Left lung (tissue), 4 donors: ENCODE measurements at regions not wholly inside any gene's neighbourhood (a gene's known extent, or its start where the extent isn't known, plus 50 kb on each side); places are given as distances from the start of the nearest gene placed in this dataset.

ENCODE experiments used
- ATAC-seq: fragments of 200-7000 bp; cut with Tn5 transposase; one replicate; pipeline ENCODE4 v1.9.1; 2020; ENCODE audit warnings: moderate library complexity
- DNase-seq, 4 donors: peaks; one replicate each; pipeline ENCODE4 v3.0.0-alpha.2; 2013 to 2020
- H3K27ac ChIP-seq, 2 donors: fragments of 200-600 bp; sonication (generic) in 1 of 2; one replicate each; pipeline versions ENCODE4 v1.5.0 to v1.8.0; 2020 to 2021
- H3K27me3 ChIP-seq, 2 donors: fragments of 200-600 bp; sonication (generic) in 1 of 2; one replicate each; pipeline versions ENCODE4 v1.5.0 to v1.8.0; 2020 to 2021
- H3K36me3 ChIP-seq, 2 donors: fragments of 200-600 bp; sonication (generic) in 1 of 2; one replicate each; pipeline versions ENCODE4 v1.5.0 to v1.8.0; 2020 to 2021
- H3K4me1 ChIP-seq, 2 donors: fragments of 200-600 bp; one replicate each; pipeline ENCODE4 v1.8.0; 2021
- H3K4me3 ChIP-seq, 2 donors: fragments of 200-600 bp; sonication (generic) in 1 of 2; one replicate each; pipeline versions ENCODE4 v1.5.0 to v1.8.0; 2020 to 2021; ENCODE audit warnings: mild to moderate bottlenecking in 1 of 2
- H3K9me3 ChIP-seq, 2 donors: fragments of 200-600 bp; sonication (generic) in 1 of 2; one replicate each; pipeline versions ENCODE4 v1.5.0 to v1.8.0; 2020 to 2021
- intact Hi-C, 2 donors: fragments of 100-400 bp; cut with DNase I; formaldehyde crosslinking; loops; one replicate each; pipeline versions ENCODE4 v1.11.2 to v1.14.2; 2022
- TF ChIP-seq, protein P1 (sequence below), 2 donors: fragments of 200-600 bp; sonication (generic) in 1 of 2; IDR thresholded peaks; one replicate each; pipeline versions ENCODE4 v1.5.0 to v1.8.0; 2021; ENCODE audit warnings: antibody characterized with exemption in 2 of 2
- donor health status: DM: no; HTN: yes; CAD: no.
- donor health status: DM: no; HTN: no; CAD: no.

DNA sequence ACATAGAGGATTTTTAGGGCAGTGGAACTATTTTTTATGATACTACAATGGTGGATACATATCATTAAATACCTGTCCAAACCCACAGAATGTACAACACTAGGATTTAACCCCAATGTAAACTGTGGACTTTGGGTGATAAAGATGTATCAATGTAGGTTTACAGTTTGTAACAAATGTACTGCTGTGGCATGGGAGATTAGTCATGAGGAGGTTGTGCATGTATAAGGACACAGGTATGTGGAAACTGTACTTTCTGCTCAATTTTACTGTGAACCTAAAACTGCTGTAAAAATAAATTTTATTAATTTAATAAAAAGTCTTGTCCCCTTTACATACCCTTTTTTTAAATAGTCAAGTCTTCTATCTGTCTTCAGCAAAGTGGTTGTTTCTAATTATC, 322.5 kb upstream of the EPHA3 start:
- no peaks in the 10 kb centered on the region for H3K4me1 ChIP-seq
- no peaks in the 10 kb centered on the region for H3K27me3 ChIP-seq
- H3K4me3 ChIP-seq: no peak overlapping the region
- no peak overlapping the region for H3K27ac ChIP-seq
- TF ChIP-seq, protein P1, sequence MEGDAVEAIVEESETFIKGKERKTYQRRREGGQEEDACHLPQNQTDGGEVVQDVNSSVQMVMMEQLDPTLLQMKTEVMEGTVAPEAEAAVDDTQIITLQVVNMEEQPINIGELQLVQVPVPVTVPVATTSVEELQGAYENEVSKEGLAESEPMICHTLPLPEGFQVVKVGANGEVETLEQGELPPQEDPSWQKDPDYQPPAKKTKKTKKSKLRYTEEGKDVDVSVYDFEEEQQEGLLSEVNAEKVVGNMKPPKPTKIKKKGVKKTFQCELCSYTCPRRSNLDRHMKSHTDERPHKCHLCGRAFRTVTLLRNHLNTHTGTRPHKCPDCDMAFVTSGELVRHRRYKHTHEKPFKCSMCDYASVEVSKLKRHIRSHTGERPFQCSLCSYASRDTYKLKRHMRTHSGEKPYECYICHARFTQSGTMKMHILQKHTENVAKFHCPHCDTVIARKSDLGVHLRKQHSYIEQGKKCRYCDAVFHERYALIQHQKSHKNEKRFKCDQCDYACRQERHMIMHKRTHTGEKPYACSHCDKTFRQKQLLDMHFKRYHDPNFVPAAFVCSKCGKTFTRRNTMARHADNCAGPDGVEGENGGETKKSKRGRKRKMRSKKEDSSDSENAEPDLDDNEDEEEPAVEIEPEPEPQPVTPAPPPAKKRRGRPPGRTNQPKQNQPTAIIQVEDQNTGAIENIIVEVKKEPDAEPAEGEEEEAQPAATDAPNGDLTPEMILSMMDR (IDR thresholded peaks at IDR 0.05): no peak
- H3K9me3 ChIP-seq: peaks cover 0 to 22% of the 10 kb centered on the region in 2 donors
- DNase-seq (no peak), ATAC-seq (no peak)
- H3K36me3 ChIP-seq: no peaks in the 10 kb centered on the region
- intact Hi-C loops: no loop called here

DNA sequence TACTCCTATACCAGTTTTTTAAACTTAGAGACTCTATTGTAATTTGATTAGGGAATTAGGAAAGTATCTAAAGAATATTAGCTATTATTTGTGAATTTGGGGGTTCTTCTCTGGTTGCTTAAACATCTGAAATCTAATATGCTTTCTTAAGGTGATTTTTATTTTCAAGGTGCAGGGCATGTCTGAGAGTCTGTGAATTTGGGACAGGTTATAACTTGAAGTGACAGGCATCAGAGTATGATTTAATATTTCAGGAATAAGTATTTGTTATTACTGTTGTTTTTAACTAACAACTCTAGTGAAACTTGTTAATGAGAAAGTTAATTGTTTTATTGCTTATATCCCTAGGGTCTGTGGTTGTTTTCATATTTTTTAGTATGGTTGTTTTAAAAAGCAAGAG, 321.6 kb upstream of the EPHA3 start:
- intact Hi-C loops: no loop called here
- no peaks in the 10 kb centered on the region for H3K27me3 ChIP-seq
- H3K4me3 ChIP-seq: no peak overlapping the region
- H3K9me3 ChIP-seq: peaks cover 0 to 16% of the 10 kb centered on the region in 2 donors
- TF ChIP-seq, protein P1 (IDR thresholded peaks at IDR 0.05): no peak
- no peak for ATAC-seq
- DNase-seq: no peak
- H3K4me1 ChIP-seq: no peaks in the 10 kb centered on the region
- no peaks in the 10 kb centered on the region for H3K36me3 ChIP-seq
- H3K27ac ChIP-seq: no peak overlapping the region

DNA sequence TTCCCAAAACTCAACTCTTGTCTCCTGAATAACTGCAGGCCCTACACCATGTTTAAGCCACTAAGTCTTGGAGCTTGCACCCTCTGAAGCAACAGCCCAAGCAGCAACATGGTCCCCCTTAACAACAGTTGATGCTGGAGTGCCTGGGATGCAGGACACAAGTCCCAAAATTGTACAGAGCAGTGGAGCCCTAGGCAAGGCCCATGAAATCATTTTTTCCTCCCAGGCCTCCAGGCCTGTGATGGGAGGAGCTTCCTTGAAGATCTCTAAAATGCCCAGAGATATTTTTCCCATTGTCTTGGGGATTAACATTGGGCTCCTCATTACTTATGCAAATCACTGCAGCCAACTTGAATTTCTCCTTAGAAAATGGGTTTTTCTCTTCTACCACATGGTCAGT, 311.9 kb upstream of the EPHA3 start:
- Histone ChIP-seq H3K27ac (no peak overlapping the region), H3K36me3 (no peaks in the 10 kb centered on the region), H3K9me3 (peaks cover 0 to 38% of the 10 kb centered on the region in 2 donors), H3K27me3 (no peaks in the 10 kb centered on the region), H3K4me1 (no peaks in the 10 kb centered on the region), H3K4me3 (no peak overlapping the region)
- TF ChIP-seq, protein P1 (IDR thresholded peaks at IDR 0.05): no peak
- ATAC-seq: no peak
- no peak for DNase-seq
- intact Hi-C loops: no loop called here

DNA sequence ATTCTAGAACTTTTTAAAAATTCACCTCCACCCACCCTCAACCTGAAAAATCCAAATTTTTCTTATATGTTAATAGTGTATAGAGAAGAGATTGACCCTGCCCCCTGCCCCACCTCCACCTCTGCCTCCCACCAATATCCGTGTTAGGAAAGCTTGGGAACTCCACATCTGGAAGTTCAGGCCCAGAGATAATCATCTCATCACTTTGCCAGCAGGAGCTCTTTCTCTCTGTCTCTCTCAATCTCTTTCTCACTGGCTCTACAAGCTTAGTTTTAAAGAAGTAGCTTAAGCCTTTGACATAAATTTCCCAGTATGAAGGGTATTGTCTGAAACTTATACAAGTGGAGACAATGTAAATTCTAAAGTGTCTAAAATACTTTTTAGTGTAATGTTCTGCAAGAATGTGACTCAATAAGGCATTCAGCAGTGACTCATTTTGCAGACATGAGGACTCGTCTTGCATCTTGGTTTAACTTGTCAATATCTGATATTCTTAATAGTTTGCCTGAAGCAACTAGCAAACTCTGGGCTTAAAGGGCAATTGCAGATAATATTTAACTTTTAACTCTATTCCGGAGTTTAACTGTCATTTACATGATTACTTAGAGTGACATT, 299.8 kb upstream of the EPHA3 start:
- DNase-seq (no peak), ATAC-seq (no peak)
- intact Hi-C loops: no loop called here
- TF ChIP-seq, protein P1 (IDR thresholded peaks at IDR 0.05): no peak
- H3K4me3 ChIP-seq: no peak overlapping the region
- H3K36me3 ChIP-seq: no peaks in the 10 kb centered on the region
- H3K4me1 ChIP-seq: no peaks in the 10 kb centered on the region
- no peak overlapping the region for H3K27ac ChIP-seq
- no peaks in the 10 kb centered on the region for H3K9me3 ChIP-seq
- no peaks in the 10 kb centered on the region for H3K27me3 ChIP-seq

DNA sequence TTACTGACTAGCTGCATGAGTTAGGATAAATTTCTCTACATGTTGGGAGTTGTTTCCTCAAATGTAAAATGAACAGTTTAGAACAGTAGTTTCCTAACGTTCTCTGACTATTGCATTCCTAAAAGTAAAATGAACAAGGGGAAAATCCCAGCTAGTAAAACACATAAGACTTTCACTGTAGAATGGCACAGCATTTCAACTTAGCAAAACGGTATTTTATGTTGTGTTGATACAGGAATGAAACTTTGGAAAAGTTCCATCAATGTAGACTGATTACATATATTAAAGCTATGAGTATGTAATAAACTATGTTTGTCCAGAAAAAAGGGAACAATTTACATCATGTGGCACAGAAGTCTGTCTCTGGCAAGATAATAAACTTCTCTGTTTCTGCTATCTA, 297.4 kb upstream of the EPHA3 start:
- no peak overlapping the region for H3K27ac ChIP-seq
- TF ChIP-seq, protein P1 (IDR thresholded peaks at IDR 0.05): no peak
- ATAC-seq (no peak), DNase-seq (no peak)
- intact Hi-C loops: no loop called here
- no peaks in the 10 kb centered on the region for H3K27me3 ChIP-seq
- no peaks in the 10 kb centered on the region for H3K9me3 ChIP-seq
- H3K36me3 ChIP-seq: no peaks in the 10 kb centered on the region
- no peaks in the 10 kb centered on the region for H3K4me1 ChIP-seq
- no peak overlapping the region for H3K4me3 ChIP-seq
